ENCODE measurements at regions not wholly inside any gene's neighbourhood (a gene's known extent, or its start where the extent isn't known, plus 50 kb on each side); places are given as distances from the start of the nearest gene placed in this dataset.

DNA sequence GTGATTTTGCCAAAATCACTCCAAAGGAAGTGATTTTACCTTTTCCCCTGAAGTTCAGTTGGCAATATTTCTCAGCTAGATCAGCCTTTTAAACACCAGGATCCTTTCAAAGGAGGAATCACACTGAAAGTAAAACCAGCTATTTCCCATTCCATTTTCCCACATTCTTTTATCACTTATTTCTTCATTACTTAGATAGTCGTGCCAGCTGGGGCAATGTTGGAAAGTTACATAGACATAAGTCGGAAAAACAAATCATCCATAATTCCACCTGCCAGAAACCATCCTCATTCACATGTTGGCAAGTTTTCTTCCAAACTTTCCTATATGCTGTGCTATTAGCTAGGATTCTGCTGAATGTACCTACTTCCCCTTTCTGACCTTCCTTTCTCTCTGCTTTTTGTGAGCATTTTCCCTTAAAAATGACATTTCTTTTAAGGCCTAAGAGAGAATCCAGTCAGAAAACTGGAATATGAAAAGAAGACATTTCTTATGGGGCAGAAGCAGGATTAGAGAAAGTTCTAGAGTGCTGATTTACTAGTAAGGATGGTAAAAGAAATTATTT is 170.0 kb upstream of the STK17B start:
- H4K20me1 ChIP-seq (replicated peaks; ENCODE audit: control insufficient read depth, extremely low read depth, insufficient read depth, low read length) = no peaks in the 10 kb centered on the region
- no peak overlapping the region for H2AFZ ChIP-seq (ENCODE audit: low read depth, low read length)
- H3K27ac ChIP-seq (ENCODE audit: insufficient read depth, low read depth, low read length) = no peak overlapping the region
- POLR2A ChIA-PET = interaction anchor here (0.6 kb wide), 1 partner anchor 458 kb away, joined by 3 read pairs; the partner anchor contains the start of gene GTF3C3
- CTCF ChIA-PET = interaction anchor here (0.7 to 2.0 kb wide), 8 partner anchors 10 to 273 kb away, joined by 3 to 18 read pairs (median 4); partner anchors contain the start of gene DNAH7
- H3K4me3 ChIP-seq (replicated peaks in 1 of 3; ENCODE audit: insufficient read depth in 1 of 3, low read depth in 1 of 3, low read length in 3 of 3) = no peak overlapping the region
- H3K9ac ChIP-seq (replicated peaks; ENCODE audit: extremely low read depth, insufficient read depth, low read length) = no peak overlapping the region
- peaks cover 0 to 7% of the 10 kb centered on the region in 2 experiments for H3K36me3 ChIP-seq (ENCODE audit: control insufficient read depth in 2 of 2, extremely low read depth in 1 of 2, insufficient read depth in 2 of 2, low read length in 2 of 2)
- no peak for FAIRE-seq
- dilution Hi-C loops (cut with MboI; ENCODE audit: extremely low pct_ligation_motif_present, low sequenced_read_pairs) = no loop called here
- peaks cover 9% of the 10 kb centered on the region for H3K4me1 ChIP-seq (ENCODE audit: control insufficient read depth, extremely low read depth, insufficient read depth, low read length)
- no peak for DNase-seq (ENCODE audit: low read depth, low spot score)
- H3K27me3 ChIP-seq (ENCODE audit: control insufficient read depth in 2 of 2, insufficient read depth in 2 of 2, low read length in 2 of 2) = no peaks in the 10 kb centered on the region
- H3K9me1 ChIP-seq (replicated peaks; ENCODE audit: control insufficient read depth, extremely low read depth, insufficient read depth, low read length) = no peaks in the 10 kb centered on the region
- no peak overlapping the region for H3K4me2 ChIP-seq (ENCODE audit: insufficient read depth, low read length)
- TF ChIP-seq FOS (IDR thresholded peaks at IDR 0.05; ENCODE audit: borderline replicate concordance, insufficient read depth, low read length) = no peak
- TF ChIP-seq POLR2AphosphoS5 (IDR thresholded peaks at IDR 0.05; ENCODE audit: insufficient read depth, low read depth, low read length) = no peak
- no peak for TF ChIP-seq POLR2A (IDR thresholded peaks at IDR 0.05; ENCODE audit: low read depth, low read length)
- TF ChIP-seq MAX (IDR thresholded peaks at IDR 0.05; ENCODE audit: insufficient read depth, insufficient read length) = no peak
- TF ChIP-seq, protein P1, sequence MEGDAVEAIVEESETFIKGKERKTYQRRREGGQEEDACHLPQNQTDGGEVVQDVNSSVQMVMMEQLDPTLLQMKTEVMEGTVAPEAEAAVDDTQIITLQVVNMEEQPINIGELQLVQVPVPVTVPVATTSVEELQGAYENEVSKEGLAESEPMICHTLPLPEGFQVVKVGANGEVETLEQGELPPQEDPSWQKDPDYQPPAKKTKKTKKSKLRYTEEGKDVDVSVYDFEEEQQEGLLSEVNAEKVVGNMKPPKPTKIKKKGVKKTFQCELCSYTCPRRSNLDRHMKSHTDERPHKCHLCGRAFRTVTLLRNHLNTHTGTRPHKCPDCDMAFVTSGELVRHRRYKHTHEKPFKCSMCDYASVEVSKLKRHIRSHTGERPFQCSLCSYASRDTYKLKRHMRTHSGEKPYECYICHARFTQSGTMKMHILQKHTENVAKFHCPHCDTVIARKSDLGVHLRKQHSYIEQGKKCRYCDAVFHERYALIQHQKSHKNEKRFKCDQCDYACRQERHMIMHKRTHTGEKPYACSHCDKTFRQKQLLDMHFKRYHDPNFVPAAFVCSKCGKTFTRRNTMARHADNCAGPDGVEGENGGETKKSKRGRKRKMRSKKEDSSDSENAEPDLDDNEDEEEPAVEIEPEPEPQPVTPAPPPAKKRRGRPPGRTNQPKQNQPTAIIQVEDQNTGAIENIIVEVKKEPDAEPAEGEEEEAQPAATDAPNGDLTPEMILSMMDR (IDR thresholded peaks at IDR 0.05; ENCODE audit: extremely low read depth in 1 of 2, insufficient read depth in 1 of 2, low read depth in 1 of 2, low read length in 2 of 2) = no peak
- TF ChIP-seq EZH2 (IDR thresholded peaks at IDR 0.05; ENCODE audit: borderline replicate concordance, low read depth, low read length, severe bottlenecking) = no peak
- no peak for TF ChIP-seq GATA2 (IDR thresholded peaks at IDR 0.05; ENCODE audit: insufficient read depth, insufficient read length, low read depth, low read length)
- TF ChIP-seq MYC (IDR thresholded peaks at IDR 0.05; ENCODE audit: low read depth, low read length) = no peak
- no peak for TF ChIP-seq JUN (IDR thresholded peaks at IDR 0.05; ENCODE audit: borderline replicate concordance, insufficient read depth, insufficient read length, low read depth)
- intact Hi-C loops (cut with micrococcal nuclease) = no loop called here
- BruUV-seq (replicated peaks) = no TSS peak
- no peaks in the 10 kb centered on the region for H3K9me3 ChIP-seq (replicated peaks; ENCODE audit: control insufficient read depth, insufficient read depth, low read length)
- peaks cover 72% of the 10 kb centered on the region for H3K79me2 ChIP-seq (ENCODE audit: control insufficient read depth, insufficient read depth, low read length)

All from endothelial cell of umbilical vein (primary cell).